A172 (cell line): ENCODE measurements at regions not wholly inside any gene's neighbourhood (a gene's known extent, or its start where the extent isn't known, plus 50 kb on each side); places are given as distances from the start of the nearest gene placed in this dataset.

Experiments used
- DNase-seq: peaks from one replicate; pipeline ENCODE4 v3.0.0-alpha.2; 2015; ENCODE audit warnings: low spot score

- no peak for DNase-seq
These were observed 351.1 kb downstream of the GRXCR1 start for GRCh38 chr4:43243433-43244116.

- no peak for DNase-seq
These were observed 352.3 kb downstream of the GRXCR1 start for GRCh38 chr4:43244688-43245382.

GRCh38 chr4:43251841-43252240 lies 359.3 kb downstream of the GRXCR1 start:
- no peak for DNase-seq

- DNase-seq, result no peak
These were observed 361.0 kb downstream of the GRXCR1 start for GRCh38 chr4:43253541-43253940.

GRCh38 chr4:43264730-43265129 lies 372.2 kb downstream of the GRXCR1 start:
- DNase-seq, result no peak

- DNase-seq, result no peak
These were observed 379.4 kb downstream of the GRXCR1 start for GRCh38 chr4:43271946-43272345.

GRCh38 chr4:43274376-43274775 lies 381.9 kb downstream of the GRXCR1 start:
- no peak for DNase-seq

- no peak for DNase-seq
These were observed 383.3 kb downstream of the GRXCR1 start for GRCh38 chr4:43275779-43276178.

GRCh38 chr4:43276321-43276720 lies 383.8 kb downstream of the GRXCR1 start:
- DNase-seq, result peak; percentile 47

- peak; percentile 63 for DNase-seq
These were observed 384.5 kb downstream of the GRXCR1 start for GRCh38 chr4:43277003-43277402.

GRCh38 chr4:43282534-43282933 lies 390.0 kb downstream of the GRXCR1 start:
- no peak for DNase-seq

GRCh38 chr4:43286137-43286536 lies 393.6 kb downstream of the GRXCR1 start:
- DNase-seq, result no peak

- DNase-seq, result no peak
These were observed 404.5 kb downstream of the GRXCR1 start for GRCh38 chr4:43296946-43297528.

GRCh38 chr4:43316813-43317212 lies 424.3 kb downstream of the GRXCR1 start:
- DNase-seq, result no peak

GRCh38 chr4:43325220-43325967 lies 432.9 kb downstream of the GRXCR1 start:
- DNase-seq, result no peak

GRCh38 chr4:43330288-43330687 lies 437.8 kb downstream of the GRXCR1 start:
- DNase-seq, result peak; percentile 69

GRCh38 chr4:43331226-43332051 lies 438.9 kb downstream of the GRXCR1 start:
- DNase-seq, result peak; percentile 79

- no peak for DNase-seq
These were observed 439.5 kb downstream of the GRXCR1 start for GRCh38 chr4:43332052-43332425.

- DNase-seq, result peak; percentile 59
These were observed 445.2 kb downstream of the GRXCR1 start for GRCh38 chr4:43337707-43338106.

GRCh38 chr4:43339435-43339834 lies 446.9 kb downstream of the GRXCR1 start:
- peak; percentile 83 for DNase-seq

- DNase-seq, result no peak
These were observed 449.2 kb downstream of the GRXCR1 start for GRCh38 chr4:43341741-43342140.

GRCh38 chr4:43343298-43343697 lies 450.8 kb downstream of the GRXCR1 start:
- no peak for DNase-seq
